IMR-90 (cell line): ENCODE measurements at regions not wholly inside any gene's neighbourhood (a gene's known extent, or its start where the extent isn't known, plus 50 kb on each side); places are given as distances from the start of the nearest gene placed in this dataset.

Experiments used
- ATAC-seq: fragments of 200-7000 bp; cut with Tn5 transposase; 2 replicates; pipeline ENCODE4 v1.9.1; 2020; ENCODE audit warnings: low read depth, mild to moderate bottlenecking, moderate library complexity
- BruUV-seq: library from RNA; stranded (reverse); fragments of 400-500 nt; replicated peaks from 2 replicates; lab custom pipeline; 2021; lab: Mats Ljungman, UMichigan
- CTCF ChIA-PET: fragments of 300-600 bp; formaldehyde crosslinking; extraction: SDS; loops from one replicate; lab custom pipeline; 2021; ENCODE audit warnings: antibody characterized with exemption; lab: Yijun Ruan, JAX
- POLR2A ChIA-PET: fragments of 300-600 bp; sonication (Branson Sonifier 250); formaldehyde crosslinking; loops from one replicate; lab custom pipeline; 2022; ENCODE audit warnings: antibody characterized with exemption; ENCODE audit not compliant: unreplicated experiment; lab: Charles Lee
- DNase-seq: peaks from one replicate; pipeline ENCODE4 v3.0.0; 2013
- H2AFZ ChIP-seq: replicated peaks from 2 replicates; pipeline ENCODE3; 2013; ENCODE audit warnings: low read length, mild to moderate bottlenecking; ENCODE audit not compliant: poor library complexity
- H2AK5ac ChIP-seq: 2 replicates; pipeline ENCODE4 v1.6.1; 2013; ENCODE audit warnings: low read depth, low read length, inconsistent platforms
- H2AK9ac ChIP-seq: replicated peaks from 2 replicates; pipeline ENCODE3; 2013; ENCODE audit warnings: mild to moderate bottlenecking, low read depth, low read length, moderate library complexity; ENCODE audit not compliant: poor library complexity
- H2BK120ac ChIP-seq: 2 replicates; pipeline ENCODE4 v1.6.1; 2013; ENCODE audit warnings: low read depth, low read length, inconsistent platforms
- H2BK15ac ChIP-seq: 3 replicates; pipeline ENCODE4 v1.6.1; 2013; ENCODE audit warnings: low read depth, low read length, inconsistent platforms
- H2BK20ac ChIP-seq: 2 replicates; pipeline ENCODE4 v1.6.1; 2013; ENCODE audit warnings: low read depth, mild to moderate bottlenecking, inconsistent platforms, low read length, moderate library complexity
- H2BK5ac ChIP-seq: 2 replicates; pipeline ENCODE4 v1.6.1; 2013; ENCODE audit warnings: mild to moderate bottlenecking, low read depth, low read length, inconsistent platforms; ENCODE audit not compliant: poor library complexity, severe bottlenecking
- H3K14ac ChIP-seq: replicated peaks from 2 replicates; pipeline ENCODE4 v1.6.1; 2013; ENCODE audit warnings: low read depth, low read length, inconsistent platforms
- H3K18ac ChIP-seq: 2 replicates; pipeline ENCODE4 v1.6.1; 2013; ENCODE audit warnings: low read depth, low read length, control low read depth
- H3K23ac ChIP-seq: 2 replicates; pipeline ENCODE4 v1.6.1; 2013; ENCODE audit warnings: low read depth, low read length, inconsistent platforms
- H3K27ac ChIP-seq: 2 replicates; pipeline ENCODE4 v1.5.1; 2013; ENCODE audit warnings: mild to moderate bottlenecking, control low read depth, low read length; ENCODE audit not compliant: insufficient read depth
- H3K27me3 ChIP-seq: 2 replicates; pipeline ENCODE4 v1.6.1; 2013; ENCODE audit warnings: low read length; ENCODE audit not compliant: control insufficient read depth, insufficient read depth
- H3K36me3 ChIP-seq: 2 replicates; pipeline ENCODE4 v1.6.1; 2013; ENCODE audit warnings: low read length, mixed read lengths; ENCODE audit not compliant: control insufficient read depth, insufficient read depth
- H3K4ac ChIP-seq: 2 replicates; pipeline ENCODE4 v1.6.1; 2013; ENCODE audit warnings: low read depth, low read length, inconsistent platforms
- H3K4me1 ChIP-seq: 2 replicates; pipeline ENCODE4 v1.6.1; 2013; ENCODE audit warnings: low read length, mixed read lengths; ENCODE audit not compliant: control insufficient read depth, insufficient read depth
- H3K4me2 ChIP-seq: 2 replicates; pipeline ENCODE4 v1.6.1; 2013; ENCODE audit warnings: low read depth, mild to moderate bottlenecking, control low read depth, low read length, moderate library complexity
- H3K4me3 ChIP-seq: 2 replicates; pipeline ENCODE4 v1.5.1; 2013; ENCODE audit warnings: low read depth, mild to moderate bottlenecking, control low read depth, low read length, moderate library complexity; ENCODE audit not compliant: insufficient read depth
- H3K56ac ChIP-seq: 2 replicates; pipeline ENCODE4 v1.6.1; 2013; ENCODE audit warnings: low read length, inconsistent platforms; ENCODE audit not compliant: insufficient read depth; ENCODE audit errors: extremely low read depth
- H3K79me1 ChIP-seq, 2 experiments: 2 replicates each; pipeline ENCODE4 v1.6.1; 2013; ENCODE audit warnings: low read length in 2 of 2, inconsistent platforms in 1 of 2, low read depth in 1 of 2
- H3K9ac ChIP-seq: 2 replicates; pipeline ENCODE4 v1.6.1; 2013; ENCODE audit warnings: low read depth, low read length, control low read depth
- H3K9me1 ChIP-seq: 2 replicates; pipeline ENCODE4 v1.6.1; 2013; ENCODE audit warnings: low read length, inconsistent platforms; ENCODE audit not compliant: insufficient read depth
- H3K9me3 ChIP-seq: 2 replicates; pipeline ENCODE4 v1.6.1; 2013; ENCODE audit warnings: low read length; ENCODE audit not compliant: control insufficient read depth, insufficient read depth
- H4K20me1 ChIP-seq: 2 replicates; pipeline ENCODE4 v1.6.1; 2013; ENCODE audit warnings: low read length, inconsistent platforms; ENCODE audit not compliant: insufficient read depth
- H4K5ac ChIP-seq: 2 replicates; pipeline ENCODE4 v1.6.1; 2013; ENCODE audit warnings: mild to moderate bottlenecking, low read depth, low read length, control low read depth
- H4K8ac ChIP-seq, 2 experiments: 2 replicates each; pipeline ENCODE4 v1.6.1; 2013; ENCODE audit warnings: low read depth in 2 of 2, low read length in 2 of 2, control low read depth in 1 of 2, inconsistent platforms in 1 of 2
- H4K91ac ChIP-seq: 2 replicates; pipeline ENCODE4 v1.6.1; 2013; ENCODE audit warnings: low read depth, low read length, inconsistent platforms; ENCODE audit not compliant: insufficient read depth
- POLR2A ChIP-seq: IDR thresholded peaks from 2 replicates; pipeline ENCODE4 v1.6.1; 2012; ENCODE audit warnings: mild to moderate bottlenecking, low read depth, low read length
- WGBS, 2 experiments: methylation state at CpG; one replicate each; pipeline versions ENCODE4 v1.1.5 to v1.1.7; 2013; ENCODE audit warnings: missing lambda C conversion rate in 2 of 2; ENCODE audit not compliant: insufficient read length in 1 of 2; ENCODE audit errors: extremely low coverage in 2 of 2; 5-methylcytosine and 5-hydroxymethylcytosine counted together
- dilution Hi-C: fragments of 300-500 bp; cut with HindIII; formaldehyde crosslinking; loops from one replicate; pipeline ENCODE4 v1.14.3; 2018; ENCODE audit warnings: low sequenced_read_pairs; ENCODE audit not compliant: unreplicated experiment
- in situ Hi-C: fragments of 300-500 bp; cut with MboI; formaldehyde crosslinking; loops from 3 replicates; pipeline ENCODE4 v1.14.3; 2019; ENCODE audit warnings: low sequenced_read_pairs, inconsistent platforms, mixed read lengths
- intact Hi-C: fragments of 100-400 bp; cut with micrococcal nuclease; formaldehyde crosslinking; loops from 2 replicates; pipeline ENCODE4 v1.10.0; 2022

DNA sequence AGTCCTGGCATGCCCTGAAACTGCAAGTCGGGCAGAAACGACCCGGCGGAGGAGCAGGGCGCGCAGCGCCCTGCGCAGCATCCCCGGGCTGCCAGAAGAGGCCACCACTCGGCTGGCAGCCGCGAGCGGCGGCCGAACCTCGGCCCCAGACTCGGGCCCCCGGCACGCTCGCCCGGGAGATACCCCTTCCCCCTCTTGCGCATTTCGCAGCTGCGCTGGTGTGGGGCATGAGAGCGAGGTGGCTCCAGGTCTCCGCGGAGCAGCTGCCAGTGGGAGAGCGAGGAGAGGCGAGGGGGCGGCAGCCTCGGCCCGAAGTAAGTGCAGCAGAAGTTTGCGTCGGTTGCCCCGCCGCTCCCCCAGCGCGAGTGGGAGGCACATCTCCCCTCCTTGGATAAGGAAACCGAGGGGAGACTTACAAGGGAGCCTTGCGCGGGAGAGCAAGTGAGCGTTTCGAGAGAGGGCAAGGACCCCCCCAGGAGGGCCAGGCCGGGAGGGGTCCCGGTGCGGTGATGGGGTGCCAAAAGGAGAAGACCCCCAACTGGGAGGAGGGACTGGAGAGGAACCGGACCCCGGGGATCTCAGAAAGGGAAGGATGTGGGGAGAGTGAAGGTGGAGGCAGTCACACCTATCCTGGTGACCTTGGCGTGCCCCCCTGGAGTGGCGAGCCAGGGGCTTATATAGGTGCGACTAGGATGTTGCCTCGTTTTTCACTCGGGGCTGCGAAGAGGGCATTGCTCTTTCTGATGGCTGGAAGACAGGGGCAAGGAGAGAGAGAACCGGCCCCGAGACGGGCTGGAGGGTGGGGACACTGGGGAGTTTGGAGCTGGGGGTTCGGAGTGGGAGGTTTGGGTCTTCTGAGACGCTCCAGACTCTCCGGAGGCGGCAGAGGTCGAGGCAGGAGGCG, 256.3 kb downstream of the OTUD1 start:
- H3K4me1 ChIP-seq = no peaks in the 10 kb centered on the region
- BruUV-seq = no TSS peak
- no peaks in the 10 kb centered on the region for H4K20me1 ChIP-seq
- no peaks in the 10 kb centered on the region for H3K36me3 ChIP-seq
- ATAC-seq = no peak
- H3K4me3 ChIP-seq = no peak overlapping the region
- H2AK5ac ChIP-seq = no peak overlapping the region
- H2BK5ac ChIP-seq = no peak overlapping the region
- in situ Hi-C loops (no loop called here), dilution Hi-C loops (no loop called here), intact Hi-C loops (no loop called here)
- no peak overlapping the region for H3K56ac ChIP-seq
- no peak overlapping the region for H2AK9ac ChIP-seq
- ChIA-PET POLR2A (no interaction called here), CTCF (no interaction called here)
- H4K8ac ChIP-seq = no peak overlapping the region
- H3K9ac ChIP-seq = no peak overlapping the region
- H2BK120ac ChIP-seq = no peak overlapping the region
- no peak overlapping the region for H3K4ac ChIP-seq
- TF ChIP-seq POLR2A = no peak
- no peak overlapping the region for H3K27ac ChIP-seq
- no peak for DNase-seq
- no peaks in the 10 kb centered on the region; the same call in 1 of the 2 replicates for H3K27me3 ChIP-seq
- H2BK15ac ChIP-seq = no peak overlapping the region
- no peak overlapping the region for H2AFZ ChIP-seq
- WGBS, 2 experiments = 2% methylated on average over 13 of the region's 63 CpGs; no CpG with 5 or more reads in 1 of the 2 experiments
- H4K91ac ChIP-seq = no peak overlapping the region
- H3K4me2 ChIP-seq = no peak overlapping the region
- no peak overlapping the region for H3K14ac ChIP-seq
- H2BK20ac ChIP-seq = no peak overlapping the region
- H3K23ac ChIP-seq = no peak overlapping the region
- no peaks in the 10 kb centered on the region for H3K9me3 ChIP-seq
- H3K18ac ChIP-seq = no peak overlapping the region
- H3K9me1 ChIP-seq = no peaks in the 10 kb centered on the region
- H4K5ac ChIP-seq = no peak overlapping the region
- H3K79me1 ChIP-seq = no peaks in the 10 kb centered on the region
